ENCODE measurements at regions not wholly inside any gene's neighbourhood (a gene's known extent, or its start where the extent isn't known, plus 50 kb on each side); places are given as distances from the start of the nearest gene placed in this dataset.
"Not testable (repeated sequence)": the region's sequence is repeated elsewhere in the genome, so short reads cannot be mapped to it uniquely, and the experiment has no call there.

DNA sequence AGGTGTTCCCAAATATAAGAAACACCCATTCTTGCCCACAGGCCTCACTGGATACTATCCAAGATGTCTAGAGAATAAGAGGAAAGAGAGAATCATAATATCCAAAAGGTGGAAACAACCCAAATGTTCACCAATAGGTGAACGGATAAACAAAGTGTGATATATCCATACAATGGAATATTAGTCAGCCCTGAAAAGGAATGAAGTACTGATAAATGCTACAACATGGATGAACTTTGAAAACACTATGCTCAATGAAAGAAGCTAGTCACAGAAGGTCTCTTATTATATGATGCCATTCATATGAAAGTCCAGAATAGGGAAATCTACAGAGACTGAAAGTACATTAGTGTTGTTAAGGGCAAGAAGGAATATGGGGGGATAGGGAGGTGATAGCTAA lies 65.4 kb downstream of the HOXC4 start:
- TF ChIP-seq, protein P1, sequence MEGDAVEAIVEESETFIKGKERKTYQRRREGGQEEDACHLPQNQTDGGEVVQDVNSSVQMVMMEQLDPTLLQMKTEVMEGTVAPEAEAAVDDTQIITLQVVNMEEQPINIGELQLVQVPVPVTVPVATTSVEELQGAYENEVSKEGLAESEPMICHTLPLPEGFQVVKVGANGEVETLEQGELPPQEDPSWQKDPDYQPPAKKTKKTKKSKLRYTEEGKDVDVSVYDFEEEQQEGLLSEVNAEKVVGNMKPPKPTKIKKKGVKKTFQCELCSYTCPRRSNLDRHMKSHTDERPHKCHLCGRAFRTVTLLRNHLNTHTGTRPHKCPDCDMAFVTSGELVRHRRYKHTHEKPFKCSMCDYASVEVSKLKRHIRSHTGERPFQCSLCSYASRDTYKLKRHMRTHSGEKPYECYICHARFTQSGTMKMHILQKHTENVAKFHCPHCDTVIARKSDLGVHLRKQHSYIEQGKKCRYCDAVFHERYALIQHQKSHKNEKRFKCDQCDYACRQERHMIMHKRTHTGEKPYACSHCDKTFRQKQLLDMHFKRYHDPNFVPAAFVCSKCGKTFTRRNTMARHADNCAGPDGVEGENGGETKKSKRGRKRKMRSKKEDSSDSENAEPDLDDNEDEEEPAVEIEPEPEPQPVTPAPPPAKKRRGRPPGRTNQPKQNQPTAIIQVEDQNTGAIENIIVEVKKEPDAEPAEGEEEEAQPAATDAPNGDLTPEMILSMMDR (optimal IDR thresholded peaks at IDR 0.05 in 1 of 3, IDR thresholded peaks at IDR 0.05 in 1 of 3, conservative IDR thresholded peaks at IDR 0.05 in 1 of 3; ENCODE audit: extremely low read depth in 1 of 3, insufficient read depth in 2 of 3, low read length in 3 of 3), result not testable (repeated sequence)
- TF ChIP-seq EZH2 (IDR thresholded peaks at IDR 0.05; ENCODE audit: low read length), result not testable (repeated sequence)

Measured in keratinocyte (primary cell).